ENCODE measurements at regions not wholly inside any gene's neighbourhood (a gene's known extent, or its start where the extent isn't known, plus 50 kb on each side); places are given as distances from the start of the nearest gene placed in this dataset.
"Not testable (repeated sequence)": the region's sequence is repeated elsewhere in the genome, so short reads cannot be mapped to it uniquely, and the experiment has no call there.

DNA sequence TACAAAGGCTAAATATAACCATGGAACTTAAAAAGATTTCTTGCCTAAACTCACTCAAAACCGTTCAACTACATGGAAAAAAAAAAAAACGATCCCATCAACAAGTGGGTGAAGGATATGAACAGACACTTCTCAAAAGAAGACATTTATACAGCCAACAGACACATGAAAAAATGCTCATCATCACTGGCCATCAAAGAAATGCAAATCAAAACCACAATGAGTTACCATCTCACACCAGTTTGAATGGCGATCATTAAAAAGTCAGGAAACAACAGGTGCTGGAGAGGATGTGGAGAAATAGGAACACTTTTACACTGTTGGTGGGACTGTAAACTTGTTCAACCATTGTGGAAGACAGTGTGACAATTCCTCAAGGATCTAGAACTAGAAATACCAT lies 151.2 kb upstream of the SMIM30 start:
- TF ChIP-seq, protein P1, sequence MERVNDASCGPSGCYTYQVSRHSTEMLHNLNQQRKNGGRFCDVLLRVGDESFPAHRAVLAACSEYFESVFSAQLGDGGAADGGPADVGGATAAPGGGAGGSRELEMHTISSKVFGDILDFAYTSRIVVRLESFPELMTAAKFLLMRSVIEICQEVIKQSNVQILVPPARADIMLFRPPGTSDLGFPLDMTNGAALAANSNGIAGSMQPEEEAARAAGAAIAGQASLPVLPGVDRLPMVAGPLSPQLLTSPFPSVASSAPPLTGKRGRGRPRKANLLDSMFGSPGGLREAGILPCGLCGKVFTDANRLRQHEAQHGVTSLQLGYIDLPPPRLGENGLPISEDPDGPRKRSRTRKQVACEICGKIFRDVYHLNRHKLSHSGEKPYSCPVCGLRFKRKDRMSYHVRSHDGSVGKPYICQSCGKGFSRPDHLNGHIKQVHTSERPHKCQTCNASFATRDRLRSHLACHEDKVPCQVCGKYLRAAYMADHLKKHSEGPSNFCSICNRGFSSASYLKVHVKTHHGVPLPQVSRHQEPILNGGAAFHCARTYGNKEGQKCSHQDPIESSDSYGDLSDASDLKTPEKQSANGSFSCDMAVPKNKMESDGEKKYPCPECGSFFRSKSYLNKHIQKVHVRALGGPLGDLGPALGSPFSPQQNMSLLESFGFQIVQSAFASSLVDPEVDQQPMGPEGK (CRISPR knock-in tag; IDR thresholded peaks at IDR 0.05; ENCODE audit: borderline replicate concordance), result not testable (repeated sequence)
- TF ChIP-seq ESRRG, ZFP3, RARB, CSDC2, ZFP30, ZNF8 (CRISPR knock-in tag; IDR thresholded peaks at IDR 0.05): not testable (repeated sequence)
